NCI-H1930 (cell line): ENCODE measurements at regions not wholly inside any gene's neighbourhood (a gene's known extent, or its start where the extent isn't known, plus 50 kb on each side); places are given as distances from the start of the nearest gene placed in this dataset.
"Not testable (repeated sequence)": the region's sequence is repeated elsewhere in the genome, so short reads cannot be mapped to it uniquely, and the experiment has no call there.

Experiments
- DNase-seq, 2 experiments: peaks; one replicate each; lab custom pipeline; 2025; lab: John Stamatoyannopoulos, UW

- DNase-seq = no peak
These were observed 85.2 kb upstream of the TGFBR2 start for GRCh38 chr3:30521156-30521715.

DNA sequence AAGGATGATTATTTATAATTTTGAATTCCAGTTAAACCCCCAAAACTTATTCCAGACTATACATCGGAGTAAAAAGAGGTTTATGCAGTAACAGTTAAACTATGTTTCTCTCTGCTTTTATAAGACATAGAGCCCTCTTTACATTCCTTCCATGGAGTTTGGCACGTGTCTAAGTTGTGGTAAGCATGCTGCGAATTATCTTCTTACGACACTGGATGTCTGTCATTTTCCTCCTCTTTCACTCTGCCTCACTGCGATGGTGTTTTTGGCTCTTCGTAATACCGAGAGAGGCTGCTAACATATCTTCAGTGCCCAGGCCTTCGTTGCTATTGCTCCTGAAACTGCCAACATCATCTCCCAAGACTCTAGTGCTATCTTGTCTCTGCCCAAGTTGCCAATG is 83.9 kb upstream of the TGFBR2 start:
- DNase-seq = no peak

- no peak for DNase-seq
These were observed 83.0 kb upstream of the TGFBR2 start for GRCh38 chr3:30523366-30523765.

GRCh38 chr3:30524357-30525040 is 81.9 kb upstream of the TGFBR2 start:
- no peak for DNase-seq

DNA sequence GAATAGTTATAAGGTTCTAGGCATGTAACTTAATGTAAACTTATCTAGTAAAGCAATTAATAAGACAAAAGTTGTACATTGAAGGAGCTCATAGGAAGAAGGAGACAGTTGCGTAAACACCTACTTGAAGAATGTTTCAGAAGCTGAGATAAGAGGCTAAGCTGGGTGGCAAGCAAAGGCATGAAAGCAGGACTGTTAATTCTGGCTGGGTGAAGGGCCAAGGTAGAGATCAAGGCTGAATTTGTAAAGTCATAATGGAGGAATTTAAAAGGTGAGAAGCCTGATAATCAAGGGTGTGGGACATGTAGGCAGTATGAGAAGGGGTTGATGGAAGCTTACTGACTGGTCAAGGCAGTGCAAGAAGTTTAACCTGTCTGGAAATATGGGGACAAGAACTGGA is 80.4 kb upstream of the TGFBR2 start:
- no peak for DNase-seq

DNA sequence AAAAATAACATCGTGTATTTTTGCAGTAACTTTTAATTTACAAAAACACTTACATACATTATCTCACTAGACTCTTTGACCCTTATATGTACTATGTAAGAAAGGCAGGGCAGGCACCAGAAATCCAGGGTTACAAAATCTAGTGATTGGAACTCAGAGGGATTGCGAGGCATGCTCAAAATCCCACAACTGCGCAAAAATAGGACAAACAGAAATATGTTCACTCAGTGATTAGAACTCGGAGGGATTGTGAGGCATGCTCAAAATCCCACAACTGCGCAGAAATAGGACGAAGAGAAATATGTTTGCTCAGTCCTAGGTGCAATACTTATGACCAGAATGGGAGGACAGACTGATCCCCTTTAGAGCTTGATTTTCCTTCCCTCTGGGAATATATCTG is 79.2 kb upstream of the TGFBR2 start:
- DNase-seq = no peak

DNA sequence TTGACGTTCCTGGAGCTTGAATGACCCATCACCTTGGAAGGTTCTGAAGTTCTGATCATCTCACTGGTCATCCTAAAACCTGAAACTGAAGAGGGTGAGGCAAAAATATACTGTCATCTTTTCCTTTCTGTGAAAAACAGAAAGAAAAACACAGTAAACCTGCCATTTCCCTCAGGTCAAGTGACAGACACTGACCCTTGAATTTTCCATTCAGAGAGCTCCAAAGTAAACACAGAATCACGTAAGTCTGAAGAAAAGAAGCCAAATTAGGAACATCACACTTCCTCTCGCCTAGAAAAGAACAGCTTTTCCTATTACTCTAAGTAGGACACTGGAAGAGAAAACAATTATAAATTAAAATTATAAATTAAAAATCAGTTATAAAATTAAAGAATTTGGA is 78.7 kb upstream of the TGFBR2 start:
- DNase-seq = no peak

- DNase-seq = no peak
These were observed 76.3 kb upstream of the TGFBR2 start for GRCh38 chr3:30530084-30530483.

- no peak for DNase-seq
These were observed 75.3 kb upstream of the TGFBR2 start for GRCh38 chr3:30531017-30531570.

GRCh38 chr3:30535525-30535924 is 70.9 kb upstream of the TGFBR2 start:
- DNase-seq = no peak

GRCh38 chr3:30538791-30539190 is 67.6 kb upstream of the TGFBR2 start:
- DNase-seq = no peak

GRCh38 chr3:30539206-30539605 is 67.2 kb upstream of the TGFBR2 start:
- DNase-seq = no peak

- DNase-seq = no peak
These were observed 66.6 kb upstream of the TGFBR2 start for GRCh38 chr3:30539772-30540171.

GRCh38 chr3:30541156-30541555 is 65.2 kb upstream of the TGFBR2 start:
- DNase-seq = not testable (repeated sequence)

DNA sequence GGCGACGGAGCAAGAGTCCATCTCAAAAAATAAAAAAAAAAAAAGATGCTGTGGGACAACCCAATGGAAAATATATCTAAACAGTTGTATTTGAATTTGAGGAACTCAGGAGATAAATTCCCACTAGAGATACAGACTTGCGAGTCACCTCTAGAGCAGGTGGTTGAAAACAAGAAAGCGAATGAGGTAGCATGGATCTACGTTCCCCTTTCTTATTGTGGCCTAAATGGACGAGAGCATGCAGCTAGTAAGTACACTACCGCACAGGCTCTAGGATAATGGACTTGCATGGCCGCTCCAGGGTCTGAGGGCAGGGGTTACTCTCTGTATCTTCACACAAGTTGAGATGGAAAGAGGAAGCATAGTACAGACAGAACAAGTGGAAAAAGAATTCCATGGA is 63.5 kb upstream of the TGFBR2 start:
- no peak for DNase-seq

DNA sequence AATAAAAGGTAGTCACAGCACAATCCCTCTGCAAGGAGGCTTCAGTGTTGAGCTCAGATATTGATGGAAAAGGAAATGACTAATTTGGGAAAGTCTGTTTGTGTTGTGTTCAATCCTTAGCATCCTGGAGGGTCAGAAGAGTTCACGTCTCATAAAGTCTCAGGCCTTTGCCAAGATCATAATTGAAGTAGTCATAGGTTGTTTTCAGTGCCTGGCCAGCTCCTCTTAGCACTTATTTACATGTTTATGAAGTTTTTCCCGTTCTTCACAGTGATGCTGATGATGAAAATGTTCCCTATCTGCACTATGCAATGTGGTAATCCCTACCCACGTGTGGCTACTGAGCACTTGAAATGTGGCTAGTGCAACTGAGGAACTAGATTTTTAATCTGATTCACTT is 61.6 kb upstream of the TGFBR2 start:
- DNase-seq = no peak

DNA sequence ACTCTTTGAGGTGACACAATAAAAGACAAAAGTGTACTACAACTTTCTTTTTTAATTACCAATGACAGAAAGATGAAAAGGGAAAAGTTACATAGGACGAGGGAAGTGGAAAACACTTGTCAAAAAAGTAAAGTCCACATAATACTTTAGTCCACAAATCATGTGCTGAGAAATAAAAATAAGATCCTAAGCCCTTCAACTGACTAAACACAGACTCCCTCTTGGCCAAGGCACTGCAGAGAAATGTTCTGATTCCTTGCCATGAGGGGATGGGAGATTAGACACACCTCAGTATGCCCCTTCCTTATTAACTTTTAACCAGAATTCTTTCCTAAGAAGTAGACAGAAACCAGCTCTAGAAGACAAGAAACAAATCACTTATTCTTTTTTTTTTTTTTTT is 59.5 kb upstream of the TGFBR2 start:
- no peak for DNase-seq

- DNase-seq = no peak
These were observed 58.7 kb upstream of the TGFBR2 start for GRCh38 chr3:30547716-30548115.

DNA sequence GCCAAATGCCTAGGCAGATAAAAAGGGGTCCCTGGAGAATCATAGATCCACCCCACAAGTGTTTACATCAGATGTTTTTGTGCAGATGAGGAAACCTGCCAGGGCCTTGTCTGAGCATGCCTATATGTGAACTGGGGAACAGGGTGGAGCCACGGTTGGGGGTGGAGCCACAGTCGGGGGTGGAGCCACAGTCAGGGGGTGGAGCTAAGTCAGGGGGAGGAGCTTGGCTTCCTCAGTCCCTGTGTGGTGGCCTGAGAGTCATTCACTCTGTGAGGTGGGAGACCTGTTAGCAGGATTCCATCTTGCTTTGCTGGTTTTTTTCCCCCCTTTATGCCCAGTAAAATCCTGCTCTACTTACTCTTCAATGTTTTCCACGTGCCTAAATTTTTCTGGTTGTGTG is 57.8 kb upstream of the TGFBR2 start:
- no peak for DNase-seq

DNA sequence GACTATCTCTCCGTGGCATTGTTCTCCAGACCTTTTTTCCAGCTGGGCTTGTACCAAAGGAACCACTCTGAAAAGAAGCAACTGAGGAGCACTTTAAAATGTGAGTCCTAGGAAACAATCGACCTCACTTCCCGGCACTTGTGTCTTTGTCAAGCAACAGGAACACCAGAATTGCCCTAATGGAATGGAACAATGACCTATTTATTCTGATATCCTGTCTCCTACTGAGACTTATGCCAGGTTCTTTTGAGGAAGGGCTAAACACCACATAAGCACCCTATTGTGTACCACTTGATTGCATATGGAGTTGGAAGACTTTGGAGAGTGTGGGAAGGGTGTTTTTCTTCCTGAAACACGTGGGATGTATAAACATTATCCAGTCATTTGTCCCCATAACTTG is 56.8 kb upstream of the TGFBR2 start:
- no peak for DNase-seq

- DNase-seq = no peak
These were observed 56.2 kb upstream of the TGFBR2 start for GRCh38 chr3:30550246-30550645.

DNA sequence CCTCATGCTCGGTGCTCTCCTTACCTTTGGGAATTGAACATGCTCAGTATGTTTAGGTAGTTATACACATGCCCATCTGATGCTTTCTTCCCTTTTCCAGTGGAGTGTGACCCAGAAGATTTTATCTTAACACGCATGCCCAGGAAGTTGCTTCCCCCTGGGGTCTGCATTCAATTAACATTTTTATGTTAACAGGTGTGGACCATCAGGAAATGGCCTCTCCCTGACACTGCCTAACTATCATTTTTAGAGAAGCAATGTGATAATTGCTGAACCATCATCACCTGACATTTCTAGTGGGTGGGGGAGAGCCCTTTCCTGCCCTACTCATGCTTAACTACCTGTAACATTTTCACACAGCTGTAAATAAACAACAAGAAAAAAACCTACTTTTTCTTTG is 55.1 kb upstream of the TGFBR2 start:
- no peak for DNase-seq

DNA sequence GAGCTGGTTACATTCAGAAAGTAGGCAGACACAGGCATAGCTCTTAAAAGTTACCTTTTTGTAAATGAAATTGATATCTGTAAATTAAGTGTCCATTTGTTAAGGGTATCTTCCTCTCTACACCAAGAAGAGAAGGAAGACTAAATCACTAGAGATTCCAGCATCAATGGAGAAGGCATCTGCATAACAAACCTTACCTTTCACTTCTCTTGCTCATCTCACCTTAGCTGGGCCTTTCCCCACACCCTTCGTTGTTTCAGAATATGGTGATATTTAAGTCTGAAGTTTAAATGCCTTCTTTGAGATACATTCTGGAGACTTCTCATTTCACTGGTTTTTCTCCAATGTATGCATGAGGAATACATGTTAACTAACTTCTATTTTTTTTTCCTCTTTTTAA is 54.5 kb upstream of the TGFBR2 start:
- no peak for DNase-seq
